IPS DF 4.7 (cell line): ENCODE measurements at regions not wholly inside any gene's neighbourhood (a gene's known extent, or its start where the extent isn't known, plus 50 kb on each side); places are given as distances from the start of the nearest gene placed in this dataset.

Experiments used
- DNase-seq: peaks from one replicate; pipeline ENCODE4 v3.0.0-alpha.2; 2013; ENCODE audit warnings: low spot score; ENCODE audit errors: extremely low read depth

DNA sequence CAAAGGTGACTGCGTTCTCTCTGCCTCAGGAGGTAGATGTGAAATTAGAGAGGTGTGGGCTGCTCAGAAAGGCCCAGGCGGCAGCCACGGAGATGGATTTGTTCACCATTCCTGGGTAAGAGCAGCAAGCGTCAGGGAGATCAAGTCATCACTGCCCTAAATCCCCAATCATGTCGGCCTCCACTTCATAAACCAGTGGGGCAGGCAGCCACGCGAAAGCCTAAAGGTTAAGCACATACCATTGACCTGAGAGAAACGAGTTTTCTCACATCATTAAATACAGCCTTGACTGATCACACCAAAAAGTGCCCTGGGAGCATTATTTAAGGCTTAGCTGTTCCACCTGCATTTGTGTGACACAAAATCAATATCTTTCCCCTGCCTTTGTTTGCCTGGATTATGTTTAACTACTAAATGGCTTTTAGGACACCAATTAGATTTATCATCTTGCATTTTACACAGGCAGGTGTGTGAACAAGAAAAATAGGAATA is 50.7 kb upstream of the FOXB1 start:
- no peak for DNase-seq

DNA sequence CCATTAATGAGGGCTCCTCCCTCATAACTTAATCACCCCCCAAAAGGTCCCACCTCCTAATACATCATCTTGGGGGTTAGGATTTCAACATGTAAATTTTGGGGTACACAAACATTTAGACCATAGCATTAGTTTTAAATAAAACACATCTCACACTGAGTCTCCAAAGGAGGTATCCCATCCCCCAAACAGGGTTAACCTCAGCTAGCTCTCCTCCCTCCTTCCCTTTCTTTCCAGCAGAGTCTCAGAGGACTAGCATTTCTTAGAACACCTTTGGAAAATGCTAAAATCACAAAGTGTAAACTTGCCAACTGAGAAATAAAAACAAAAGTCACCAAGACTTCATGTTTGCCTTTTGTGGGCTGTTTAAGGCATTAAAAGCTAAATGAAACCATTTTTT is 51.2 kb upstream of the FOXB1 start:
- DNase-seq: no peak

- no peak for DNase-seq
Observed at GRCh38 chr15:59950603-59951388, 53.3 kb upstream of the FOXB1 start.

GRCh38 chr15:59948924-59949613 is 55.0 kb upstream of the FOXB1 start:
- no peak for DNase-seq

DNA sequence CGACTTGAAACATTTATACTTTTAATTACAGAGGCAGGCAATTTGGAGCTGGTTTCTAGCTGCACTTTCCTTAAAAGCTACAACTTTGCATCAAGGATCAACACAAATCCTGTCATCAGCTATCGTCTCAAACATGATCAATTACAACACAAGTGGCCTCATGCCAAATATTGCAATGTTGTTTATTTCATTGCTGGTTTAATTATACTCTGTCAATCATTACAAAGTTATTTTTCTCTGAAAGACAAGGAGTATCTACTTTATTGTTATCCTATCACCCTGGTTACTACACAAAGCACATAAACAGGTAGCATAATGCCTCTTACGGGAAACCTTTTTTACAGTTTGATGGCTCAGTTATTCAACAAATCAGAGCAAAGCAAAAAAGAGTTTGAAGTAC is 58.0 kb upstream of the FOXB1 start:
- no peak for DNase-seq

DNA sequence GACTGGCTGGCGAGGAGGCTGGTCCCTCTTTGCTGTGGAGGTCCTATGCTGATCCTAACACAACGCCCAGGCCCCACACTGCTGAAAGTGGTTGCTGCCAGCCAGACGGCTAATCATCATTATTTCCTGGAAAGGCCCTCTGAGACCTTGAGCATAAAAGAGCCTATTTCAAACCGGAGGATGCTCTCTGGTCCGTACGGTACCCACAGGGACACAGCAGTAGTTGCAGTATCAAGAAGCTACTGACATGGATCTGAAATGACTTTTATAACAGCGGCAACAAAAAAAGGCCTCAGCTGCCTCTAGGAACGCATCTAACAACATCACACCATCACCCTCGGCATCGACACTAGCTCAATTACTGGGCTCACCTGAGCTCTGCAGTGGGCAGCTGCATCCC is 59.1 kb upstream of the FOXB1 start:
- no peak for DNase-seq

- DNase-seq: peak; percentile 25
Observed at GRCh38 chr15:59941612-59942011, 62.5 kb upstream of the FOXB1 start.

GRCh38 chr15:59940928-59941327 is 63.2 kb upstream of the FOXB1 start:
- DNase-seq: no peak

GRCh38 chr15:59940456-59940855 is 63.7 kb upstream of the FOXB1 start:
- DNase-seq: no peak

GRCh38 chr15:59936741-59937140 is 67.4 kb upstream of the FOXB1 start:
- no peak for DNase-seq

- DNase-seq: no peak
Observed at GRCh38 chr15:59933607-59934006, 70.5 kb upstream of the FOXB1 start.

GRCh38 chr15:59931646-59932261 is 72.4 kb upstream of the FOXB1 start:
- DNase-seq: no peak

- DNase-seq: no peak
Observed at GRCh38 chr15:59924812-59925522, 79.1 kb upstream of the FOXB1 start.

DNA sequence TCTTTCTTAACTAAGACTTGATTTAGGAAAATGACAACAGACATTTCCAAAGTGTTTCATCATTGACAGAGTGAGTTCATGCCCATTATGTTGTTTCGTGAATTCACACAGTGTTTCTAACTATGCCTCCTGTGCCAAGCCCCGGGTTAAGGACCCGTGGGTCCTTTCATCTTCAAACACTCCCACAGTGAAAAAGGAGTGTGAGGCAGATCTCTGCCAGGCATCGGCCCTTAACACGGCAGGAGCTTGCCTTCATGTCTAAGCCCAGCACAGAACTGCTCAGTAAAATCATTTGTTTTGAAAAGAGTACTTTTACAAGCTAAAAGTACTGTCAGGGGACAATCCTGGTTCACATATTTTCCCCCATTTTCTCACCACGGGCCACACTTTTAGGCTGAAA is 80.0 kb upstream of the FOXB1 start:
- no peak for DNase-seq

DNA sequence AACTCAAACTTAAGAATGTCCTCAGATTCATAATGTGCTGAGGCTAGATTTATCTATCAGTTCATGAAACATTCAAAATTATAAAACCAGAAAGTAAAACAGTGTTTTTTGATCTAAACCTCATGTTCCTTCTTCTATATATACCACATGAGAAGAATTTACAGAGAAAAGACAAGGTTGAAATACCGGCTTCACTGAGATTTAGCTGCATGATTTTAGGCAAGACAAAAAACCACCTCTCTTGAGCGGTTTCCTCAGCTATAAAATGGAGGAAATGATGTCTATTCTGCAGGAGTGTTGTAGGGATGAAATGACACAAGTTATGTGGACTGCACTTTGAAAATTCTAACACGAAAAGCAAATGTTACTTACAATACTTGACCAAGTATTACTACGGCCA is 80.6 kb upstream of the FOXB1 start:
- DNase-seq: no peak

- DNase-seq: no peak
Observed at GRCh38 chr15:59918994-59919951, 84.8 kb upstream of the FOXB1 start.

DNA sequence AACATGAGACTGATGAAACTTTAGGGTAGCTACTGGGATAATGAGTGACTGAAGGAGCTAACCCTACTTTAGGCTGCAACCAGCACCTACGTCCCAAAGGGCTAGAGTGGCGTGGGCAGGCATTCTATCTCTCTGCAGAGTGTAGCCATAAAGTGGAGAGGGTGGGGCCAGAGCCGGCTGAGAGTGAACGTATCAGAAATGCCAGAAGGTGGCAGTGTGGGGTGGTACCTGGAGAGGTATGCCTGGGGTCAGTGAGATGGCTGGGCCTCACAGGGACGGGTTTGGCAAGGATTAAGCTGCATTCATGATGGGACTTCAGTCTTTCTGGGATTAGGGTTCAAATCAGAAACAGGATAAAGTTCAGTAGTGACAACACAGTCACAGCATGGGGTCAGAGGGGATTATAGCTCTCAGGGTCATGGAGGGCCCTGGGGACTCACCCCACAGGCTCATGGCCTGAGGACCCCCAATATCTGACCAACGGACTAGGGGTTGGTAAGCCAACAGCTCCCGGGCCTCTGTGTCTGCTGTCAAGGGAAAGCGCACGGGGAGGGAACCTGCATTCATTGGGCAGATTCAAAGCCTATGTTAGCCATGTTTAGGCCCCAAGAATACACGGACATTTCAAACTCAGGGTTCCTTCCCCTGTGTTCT is 86.5 kb upstream of the FOXB1 start:
- peak; percentile 69 for DNase-seq

DNA sequence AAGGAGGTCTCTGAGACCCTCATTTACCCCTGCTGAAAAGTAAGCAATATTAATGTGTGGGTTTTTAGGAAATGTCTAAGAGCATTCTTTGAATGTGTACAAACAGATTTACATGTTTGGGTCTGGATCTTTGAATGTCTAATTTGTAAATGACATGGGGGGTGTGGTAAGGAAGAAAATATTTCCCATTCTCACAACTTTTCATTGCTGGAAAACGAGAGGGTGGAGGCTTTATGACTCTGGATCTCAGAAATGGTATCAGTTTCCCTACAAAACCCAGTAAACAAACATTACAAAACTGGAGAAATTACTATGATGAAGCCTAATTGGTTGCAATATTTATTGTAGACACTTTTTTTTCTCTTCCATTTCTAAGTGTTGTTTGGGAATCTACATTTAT is 98.1 kb upstream of the FOXB1 start:
- DNase-seq: no peak

DNA sequence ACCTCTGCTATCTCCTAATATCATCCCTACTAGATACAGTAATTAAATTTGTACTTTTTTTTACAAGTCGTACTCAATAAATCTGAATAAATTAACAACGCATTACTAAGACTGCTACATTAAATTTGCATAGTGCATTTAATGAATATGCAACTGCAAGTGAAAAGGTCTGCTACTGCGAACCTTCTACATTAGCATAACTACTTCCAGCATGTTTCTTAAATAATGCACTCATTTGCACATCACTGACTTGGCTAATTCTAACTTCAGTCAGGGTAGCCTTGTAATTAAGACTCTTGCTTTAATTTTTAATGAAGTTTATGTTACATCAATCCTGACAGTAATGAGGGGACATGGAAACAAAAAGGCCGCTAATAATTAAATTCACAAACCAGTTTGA is 98.9 kb upstream of the FOXB1 start:
- DNase-seq: no peak

- DNase-seq: no peak
Observed at GRCh38 chr15:59904450-59905135, 99.5 kb upstream of the FOXB1 start.
